Esophagus mucosa (tissue), 1 donor: ENCODE measurements at regions not wholly inside any gene's neighbourhood (a gene's known extent, or its start where the extent isn't known, plus 50 kb on each side); places are given as distances from the start of the nearest gene placed in this dataset.

Experiments
- ATAC-seq: fragments of 200-7000 bp; cut with Tn5 transposase; one replicate; pipeline ENCODE4 v1.9.1; 2020
- donor health status: DM: yes; HTN: yes; CAD: no.

GRCh38 chr6:9517806-9518205 lies 897.1 kb downstream of the TFAP2A start:
- ATAC-seq = no peak

- ATAC-seq = peak; percentile 88
These were observed 899.0 kb downstream of the TFAP2A start for GRCh38 chr6:9515633-9516606.

- ATAC-seq = peak; percentile 70
These were observed 900.7 kb downstream of the TFAP2A start for GRCh38 chr6:9514146-9514545.

GRCh38 chr6:9511157-9511556 lies 903.7 kb downstream of the TFAP2A start:
- ATAC-seq = no peak

GRCh38 chr6:9507136-9507895 lies 907.6 kb downstream of the TFAP2A start:
- ATAC-seq = no peak

GRCh38 chr6:9504191-9504590 lies 910.7 kb downstream of the TFAP2A start:
- peak; percentile 90 for ATAC-seq

- ATAC-seq = peak; percentile 80
These were observed 911.6 kb downstream of the TFAP2A start for GRCh38 chr6:9503111-9503761.

GRCh38 chr6:9499709-9500108 lies 915.2 kb downstream of the TFAP2A start:
- no peak for ATAC-seq

GRCh38 chr6:9496837-9497236 lies 918.0 kb downstream of the TFAP2A start:
- ATAC-seq = no peak

- ATAC-seq = no peak
These were observed 920.0 kb downstream of the TFAP2A start for GRCh38 chr6:9494864-9495263.

GRCh38 chr6:9492790-9493189 lies 922.1 kb downstream of the TFAP2A start:
- no peak for ATAC-seq

- no peak for ATAC-seq
These were observed 927.7 kb downstream of the TFAP2A start for GRCh38 chr6:9487128-9487527.

- no peak for ATAC-seq
These were observed 928.9 kb downstream of the TFAP2A start for GRCh38 chr6:9485992-9486391.

- no peak for ATAC-seq
These were observed 930.2 kb downstream of the TFAP2A start for GRCh38 chr6:9484686-9485085.

GRCh38 chr6:9484091-9484490 lies 930.8 kb downstream of the TFAP2A start:
- no peak for ATAC-seq

GRCh38 chr6:9482030-9482738 lies 932.7 kb downstream of the TFAP2A start:
- peak; percentile 98 for ATAC-seq

GRCh38 chr6:9481292-9482029 lies 933.4 kb downstream of the TFAP2A start:
- ATAC-seq = no peak

GRCh38 chr6:9468277-9468676 lies 946.6 kb downstream of the TFAP2A start:
- no peak for ATAC-seq

- ATAC-seq = no peak
These were observed 947.1 kb downstream of the TFAP2A start for GRCh38 chr6:9467741-9468140.

- ATAC-seq = no peak
These were observed 950.3 kb downstream of the TFAP2A start for GRCh38 chr6:9464583-9464982.

- ATAC-seq = no peak
These were observed 951.6 kb downstream of the TFAP2A start for GRCh38 chr6:9463311-9463710.

GRCh38 chr6:9461188-9461587 lies 953.7 kb downstream of the TFAP2A start:
- no peak for ATAC-seq
